GM23338 (cell line): ENCODE measurements at regions not wholly inside any gene's neighbourhood (a gene's known extent, or its start where the extent isn't known, plus 50 kb on each side); places are given as distances from the start of the nearest gene placed in this dataset.

Experiments
- ATAC-seq: fragments of 200-7000 bp; cut with Tn5 transposase; 3 replicates; pipeline ENCODE4 v1.9.1; 2020
- DNase-seq: peaks from one replicate; pipeline ENCODE4 v3.0.0-alpha.2; 2015; ENCODE audit warnings: low spot score
- H2AFZ ChIP-seq: fragments of 200-600 bp; sonication (generic); 2 replicates; pipeline ENCODE4 v1.8.0; 2016; ENCODE audit warnings: antibody characterized with exemption, mild to moderate bottlenecking, moderate library complexity
- H3F3A ChIP-seq: fragments of 200-600 bp; sonication (generic); replicated peaks from 2 replicates; pipeline ENCODE4 v1.8.0; 2017; ENCODE audit warnings: antibody characterized with exemption, mixed run types, low read depth
- H3K27ac ChIP-seq: fragments of 200-600 bp; sonication (generic); 2 replicates; pipeline ENCODE4 v1.6.1; 2016; ENCODE audit warnings: low read depth
- H3K27me3 ChIP-seq: fragments of 200-600 bp; sonication (generic); 2 replicates; pipeline ENCODE4 v1.8.0; 2016; ENCODE audit warnings: mild to moderate bottlenecking, mixed run types, moderate library complexity; ENCODE audit not compliant: insufficient read depth
- H3K36me3 ChIP-seq: fragments of 200-600 bp; sonication (generic); 2 replicates; pipeline ENCODE4 v1.8.0; 2016; ENCODE audit warnings: mild to moderate bottlenecking; ENCODE audit not compliant: insufficient read depth
- H3K4me1 ChIP-seq: fragments of 200-600 bp; sonication (generic); 2 replicates; pipeline ENCODE4 v1.8.0; 2016; ENCODE audit warnings: mild to moderate bottlenecking, moderate library complexity; ENCODE audit not compliant: insufficient read depth
- H3K4me2 ChIP-seq: fragments of 200-600 bp; sonication (generic); 2 replicates; pipeline ENCODE4 v1.7.1; 2017; ENCODE audit warnings: mixed run types
- H3K4me3 ChIP-seq: fragments of 200-600 bp; sonication (generic); 2 replicates; pipeline ENCODE4 v1.6.1; 2016; ENCODE audit warnings: mixed run types
- H3K79me2 ChIP-seq: fragments of 200-600 bp; sonication (generic); replicated peaks from 2 replicates; pipeline ENCODE4 v1.8.0; 2017; ENCODE audit warnings: mild to moderate bottlenecking; ENCODE audit not compliant: insufficient read depth
- H3K9me2 ChIP-seq: fragments of 200-600 bp; sonication (generic); 2 replicates; pipeline ENCODE4 v1.8.0; 2017; ENCODE audit not compliant: insufficient read depth
- H4K20me1 ChIP-seq: fragments of 200-600 bp; sonication (generic); replicated peaks from 2 replicates; pipeline ENCODE4 v1.8.0; 2017; ENCODE audit warnings: mild to moderate bottlenecking; ENCODE audit not compliant: insufficient read depth
- H3K27ac Mint-ChIP-seq: 2 replicates; pipeline ENCODE4 v1.8.0; 2020; ENCODE audit warnings: inconsistent platforms, mild to moderate bottlenecking, moderate library complexity, mixed read lengths
- H3K27me3 Mint-ChIP-seq: 3 replicates; pipeline ENCODE4 v1.8.0; 2022; ENCODE audit warnings: low read depth, mild to moderate bottlenecking, moderate library complexity, mixed read lengths, inconsistent platforms; ENCODE audit not compliant: insufficient read depth, poor library complexity
- H3K36me3 Mint-ChIP-seq: 3 replicates; pipeline ENCODE4 v1.8.0; 2021; ENCODE audit warnings: low read depth, mild to moderate bottlenecking, inconsistent platforms, moderate library complexity, mixed read lengths
- H3K4me1 Mint-ChIP-seq: 3 replicates; pipeline ENCODE4 v1.8.0; 2020; ENCODE audit warnings: mild to moderate bottlenecking, inconsistent platforms, mixed read lengths
- H3K4me3 Mint-ChIP-seq: 3 replicates; pipeline ENCODE4 v1.8.0; 2021; ENCODE audit warnings: moderate library complexity, mild to moderate bottlenecking, inconsistent platforms, mixed read lengths
- H3K9me3 Mint-ChIP-seq: 3 replicates; pipeline ENCODE4 v1.8.0; 2020; ENCODE audit warnings: moderate library complexity, mild to moderate bottlenecking, inconsistent platforms, mixed read lengths
- ETS1 ChIP-seq: IDR thresholded peaks from 2 replicates; pipeline ENCODE4 v1.6.1; 2016; ENCODE audit warnings: antibody characterized with exemption
- EZH2phosphoT487 ChIP-seq: fragments of 200-600 bp; sonication (generic); IDR thresholded peaks from one replicate; pipeline ENCODE4 v1.8.1; 2018; ENCODE audit warnings: antibody characterized with exemption; ENCODE audit not compliant: unreplicated experiment
- JUNB ChIP-seq: IDR thresholded peaks from one replicate; pipeline ENCODE4 v1.6.1; 2016; ENCODE audit warnings: antibody characterized with exemption; ENCODE audit not compliant: unreplicated experiment
- NANOG ChIP-seq: IDR thresholded peaks from 2 replicates; pipeline ENCODE4 v1.6.1; 2016; ENCODE audit warnings: antibody characterized with exemption, borderline replicate concordance
- POLR2AphosphoS5 ChIP-seq: IDR thresholded peaks from 2 replicates; pipeline ENCODE4 v1.6.1; 2016; ENCODE audit warnings: antibody characterized with exemption, low read depth
- REST ChIP-seq: IDR thresholded peaks from one replicate; pipeline ENCODE4 v1.6.1; 2018; ENCODE audit warnings: antibody characterized with exemption; ENCODE audit not compliant: unreplicated experiment
- ZNF331 ChIP-seq: fragments of 250-450 bp; sonication (Bioruptor Pico); IDR thresholded peaks from 2 replicates; pipeline ENCODE4 v1.5.0; 2020; ENCODE audit warnings: low read depth, mild to moderate bottlenecking, moderate library complexity
- ZNF462 ChIP-seq: fragments of 250-450 bp; sonication (Bioruptor Pico); IDR thresholded peaks from 2 replicates; pipeline ENCODE4 v1.5.0; 2020; ENCODE audit warnings: mild to moderate bottlenecking, moderate library complexity

- H3K36me3 ChIP-seq, result no peaks in the 10 kb centered on the region
- no peaks in the 10 kb centered on the region; the same call in 1 of the 2 replicates for H3K9me2 ChIP-seq
- no peak overlapping the region for H3K4me2 ChIP-seq
- no peaks in the 10 kb centered on the region for H3K79me2 ChIP-seq
- Mint-ChIP-seq H3K36me3 (peaks cover 4% of the 10 kb centered on the region), H3K4me1 (no peaks in the 10 kb centered on the region), H3K4me3 (no peak overlapping the region), H3K9me3 (peaks cover 4% of the 10 kb centered on the region; the same call in 1 of the 3 replicates), H3K27me3 (peaks cover 4% of the 10 kb centered on the region), H3K27ac (no peak overlapping the region)
- H4K20me1 ChIP-seq, result no peaks in the 10 kb centered on the region
- DNase-seq (no peak), ATAC-seq (no peak)
- H3K27me3 ChIP-seq, result no peaks in the 10 kb centered on the region
- no peaks in the 10 kb centered on the region for H3K4me1 ChIP-seq
- H3F3A ChIP-seq, result no peaks in the 10 kb centered on the region
- H3K27ac ChIP-seq, result no peak overlapping the region
- TF ChIP-seq JUNB (no peak), ZNF331 (CRISPR knock-in tag) (no peak), POLR2AphosphoS5 (no peak), ETS1 (no peak), ZNF462 (CRISPR knock-in tag) (no peak), EZH2phosphoT487 (no peak), REST (no peak), NANOG (no peak)
- no peak overlapping the region for H2AFZ ChIP-seq
- no peak overlapping the region for H3K4me3 ChIP-seq
Observed at GRCh38 chr1:59100708-59101374, 196.1 kb upstream of the FGGY start.
